Liver (tissue), 3 donors: ENCODE measurements at regions not wholly inside any gene's neighbourhood (a gene's known extent, or its start where the extent isn't known, plus 50 kb on each side); places are given as distances from the start of the nearest gene placed in this dataset.
"Not testable (repeated sequence)": the region's sequence is repeated elsewhere in the genome, so short reads cannot be mapped to it uniquely, and the experiment has no call there.

ENCODE experiments used
- CTCF ChIP-seq: fragments of 150-350 bp; IDR thresholded peaks from 2 replicates; pipeline ENCODE4 v1.5.1; 2017; ENCODE audit warnings: improper control_type of control experiment, low read depth, low read length; ENCODE audit not compliant: missing input control
- EGR1 ChIP-seq, 2 donors: IDR thresholded peaks; 2 replicates each; pipeline ENCODE4 v1.6.1; 2016 to 2018; ENCODE audit warnings: antibody characterized with exemption in 2 of 2, low read depth in 2 of 2
- FOXA1 ChIP-seq: IDR thresholded peaks from 2 replicates; pipeline ENCODE4 v1.6.1; 2016; ENCODE audit warnings: antibody characterized with exemption
- GABPA ChIP-seq, 2 donors: IDR thresholded peaks in 1 of 2; conservative IDR thresholded peaks in 1 of 2; 2 replicates each; pipeline ENCODE4 v1.6.1; 2016; ENCODE audit warnings: antibody characterized with exemption in 2 of 2, mild to moderate bottlenecking in 1 of 2, moderate library complexity in 1 of 2
- HNF4G ChIP-seq: IDR thresholded peaks from 2 replicates; pipeline ENCODE4 v1.6.1; 2016; ENCODE audit warnings: antibody characterized with exemption
- JUND ChIP-seq, 2 donors: IDR thresholded peaks; 2 replicates each; pipeline ENCODE4 v1.6.1; 2016; ENCODE audit warnings: antibody characterized with exemption in 2 of 2
- MAX ChIP-seq: IDR thresholded peaks from 2 replicates; pipeline ENCODE4 v1.6.1; 2016; ENCODE audit warnings: antibody characterized with exemption
- NR2F2 ChIP-seq: IDR thresholded peaks from 2 replicates; pipeline ENCODE4 v1.6.1; 2016; ENCODE audit warnings: antibody characterized with exemption
- RAD21 ChIP-seq, 2 donors: IDR thresholded peaks; 2 replicates each; pipeline ENCODE4 v1.6.1; 2016; ENCODE audit warnings: antibody characterized with exemption in 2 of 2, mild to moderate bottlenecking in 2 of 2
- REST ChIP-seq: IDR thresholded peaks from 2 replicates; pipeline ENCODE4 v1.6.1; 2016; ENCODE audit warnings: antibody characterized with exemption, mild to moderate bottlenecking
- SP1 ChIP-seq: IDR thresholded peaks from 2 replicates; pipeline ENCODE4 v1.6.1; 2018; ENCODE audit warnings: antibody characterized with exemption, mild to moderate bottlenecking
- TAF1 ChIP-seq: conservative IDR thresholded peaks from 2 replicates; pipeline ENCODE4 v1.6.1; 2016; ENCODE audit warnings: antibody characterized with exemption, mild to moderate bottlenecking
- YY1 ChIP-seq: IDR thresholded peaks from 2 replicates; pipeline ENCODE4 v1.6.1; 2016; ENCODE audit warnings: antibody characterized with exemption, mild to moderate bottlenecking
- donor health status: healthy.
- donor health status: healthy.

- not testable (repeated sequence) for TF ChIP-seq CTCF; FOXA1; MAX; SP1; TAF1; YY1; HNF4G; REST; GABPA (IDR thresholded peaks at IDR 0.05 in 1 of 2, conservative IDR thresholded peaks at IDR 0.05 in 1 of 2); JUND (IDR thresholded peaks at IDR 0.05); RAD21 (IDR thresholded peaks at IDR 0.05); EGR1 (IDR thresholded peaks at IDR 0.05; ENCODE audit: low read depth in 2 of 2); NR2F2
Observed at GRCh38 chr1:146826957-146827356, 111.2 kb upstream of the NBPF12 start.
